DOHH2 (cell line): ENCODE measurements at regions not wholly inside any gene's neighbourhood (a gene's known extent, or its start where the extent isn't known, plus 50 kb on each side); places are given as distances from the start of the nearest gene placed in this dataset.

ENCODE experiments used
- CTCF ChIP-seq: fragments of 200-600 bp; sonication (generic); IDR thresholded peaks from one replicate; pipeline ENCODE4 v1.5.1; 2014; ENCODE audit warnings: antibody characterized with exemption, mild to moderate bottlenecking, low read depth, low read length; ENCODE audit not compliant: poor library complexity, severe bottlenecking
- EZH2phosphoT487 ChIP-seq: fragments of 200-600 bp; sonication (generic); IDR thresholded peaks from 2 replicates; pipeline ENCODE4 v1.6.1; 2017; ENCODE audit warnings: borderline replicate concordance, mild to moderate bottlenecking, antibody characterized with exemption, low read length, moderate library complexity, mixed read lengths

- no peak for TF ChIP-seq CTCF
- TF ChIP-seq EZH2phosphoT487: no peak
These were observed 98.5 kb downstream of the RASSF10 start for GRCh38 chr11:13107544-13108044.
